ENCODE measurements at regions not wholly inside any gene's neighbourhood (a gene's known extent, or its start where the extent isn't known, plus 50 kb on each side); places are given as distances from the start of the nearest gene placed in this dataset.

GRCh38 chr2:14011190-14011589 lies 621.3 kb upstream of the LRATD1 start:
- Mint-ChIP-seq H3K4me3 (ENCODE audit: low read depth) (no peak overlapping the region), H3K36me3 (ENCODE audit: insufficient read depth) (no peaks in the 10 kb centered on the region), H3K9me3 (ENCODE audit: low read depth) (peaks cover 8% of the 10 kb centered on the region), H3K4me1 (ENCODE audit: low read depth) (no peaks in the 10 kb centered on the region), H3K27ac (no peak overlapping the region), H3K27me3 (no peaks in the 10 kb centered on the region)
- no peak for TF ChIP-seq CTCF (IDR thresholded peaks at IDR 0.05; ENCODE audit: unreplicated experiment)
- DNase-seq (ENCODE audit: low spot score, unreplicated experiment), result no peak

GRCh38 chr2:14015113-14015630 lies 617.3 kb upstream of the LRATD1 start:
- DNase-seq (ENCODE audit: low spot score, unreplicated experiment), result no peak
- Mint-ChIP-seq H3K4me1 (ENCODE audit: low read depth) (peaks cover 4% of the 10 kb centered on the region), H3K4me3 (ENCODE audit: low read depth) (no peak overlapping the region), H3K27me3 (no peaks in the 10 kb centered on the region), H3K27ac (no peak overlapping the region), H3K36me3 (ENCODE audit: insufficient read depth) (no peaks in the 10 kb centered on the region), H3K9me3 (ENCODE audit: low read depth) (peaks cover 2% of the 10 kb centered on the region)
- TF ChIP-seq CTCF (IDR thresholded peaks at IDR 0.05; ENCODE audit: unreplicated experiment), result no peak

GRCh38 chr2:14016289-14016955 lies 616.1 kb upstream of the LRATD1 start:
- Mint-ChIP-seq H3K27me3 (no peaks in the 10 kb centered on the region), H3K27ac (no peak overlapping the region), H3K36me3 (ENCODE audit: insufficient read depth) (no peaks in the 10 kb centered on the region), H3K4me3 (ENCODE audit: low read depth) (no peak overlapping the region), H3K9me3 (ENCODE audit: low read depth) (no peaks in the 10 kb centered on the region), H3K4me1 (ENCODE audit: low read depth) (peaks cover 4% of the 10 kb centered on the region)
- no peak for DNase-seq (ENCODE audit: low spot score, unreplicated experiment)
- no peak for TF ChIP-seq CTCF (IDR thresholded peaks at IDR 0.05; ENCODE audit: unreplicated experiment)

- peaks cover 4% of the 10 kb centered on the region for H3K4me1 Mint-ChIP-seq (ENCODE audit: low read depth)
- no peak overlapping the region for H3K27ac Mint-ChIP-seq
- no peaks in the 10 kb centered on the region for H3K27me3 Mint-ChIP-seq
- H3K4me3 Mint-ChIP-seq (ENCODE audit: low read depth), result no peak overlapping the region
- no peak for DNase-seq (ENCODE audit: low spot score, unreplicated experiment)
- TF ChIP-seq CTCF (IDR thresholded peaks at IDR 0.05; ENCODE audit: unreplicated experiment), result no peak
- no peaks in the 10 kb centered on the region for H3K36me3 Mint-ChIP-seq (ENCODE audit: insufficient read depth)
- no peaks in the 10 kb centered on the region for H3K9me3 Mint-ChIP-seq (ENCODE audit: low read depth)
Measured at GRCh38 chr2:14018620-14019019, 613.9 kb upstream of the LRATD1 start.

GRCh38 chr2:14023558-14023957 lies 609.0 kb upstream of the LRATD1 start:
- Mint-ChIP-seq H3K27me3 (no peaks in the 10 kb centered on the region), H3K27ac (no peak overlapping the region), H3K4me1 (ENCODE audit: low read depth) (peaks cover 4% of the 10 kb centered on the region), H3K9me3 (ENCODE audit: low read depth) (no peaks in the 10 kb centered on the region), H3K4me3 (ENCODE audit: low read depth) (no peak overlapping the region), H3K36me3 (ENCODE audit: insufficient read depth) (no peaks in the 10 kb centered on the region)
- TF ChIP-seq CTCF (IDR thresholded peaks at IDR 0.05; ENCODE audit: unreplicated experiment), result no peak
- DNase-seq (ENCODE audit: low spot score, unreplicated experiment), result no peak
